Tibial artery (tissue), 4 donors: ENCODE measurements at regions not wholly inside any gene's neighbourhood (a gene's known extent, or its start where the extent isn't known, plus 50 kb on each side); places are given as distances from the start of the nearest gene placed in this dataset.

Source experiments
- DNase-seq, 2 donors: peaks; one replicate each; pipeline ENCODE4 v3.0.0-alpha.2; 2019
- H3K27ac ChIP-seq, 2 donors: fragments of 200-600 bp; sonication (generic) in 1 of 2; 1 replicate in 1 of 2; 2 replicates in 1 of 2; pipeline ENCODE4 v1.5.1; 2018 to 2019; ENCODE audit warnings: mild to moderate bottlenecking in 1 of 2
- H3K27me3 ChIP-seq, 2 donors: fragments of 200-600 bp; sonication (generic) in 1 of 2; one replicate each; pipeline versions ENCODE4 v1.5.1 to v1.6.0; 2016 to 2019
- H3K36me3 ChIP-seq, 3 donors: fragments of 200-600 bp; sonication (generic) in 2 of 3; one replicate each; pipeline ENCODE4 v1.5.1; 2016 to 2019; ENCODE audit warnings: mild to moderate bottlenecking in 2 of 3
- H3K4me1 ChIP-seq, 4 donors: fragments of 200-600 bp; sonication (generic) in 2 of 4; 1 replicate in 3 of 4; 2 replicates in 1 of 4; pipeline ENCODE4 v1.5.1; 2016 to 2019
- H3K4me3 ChIP-seq, 2 donors: fragments of 200-600 bp; sonication (generic) in 1 of 2; 1 replicate in 1 of 2; 2 replicates in 1 of 2; pipeline ENCODE4 v1.5.1; 2018 to 2019; ENCODE audit warnings: mild to moderate bottlenecking in 2 of 2
- H3K9me3 ChIP-seq, 3 donors: fragments of 200-600 bp; sonication (generic) in 1 of 3; one replicate each; pipeline ENCODE4 v1.5.1; 2016 to 2019
- intact Hi-C: fragments of 100-400 bp; cut with DNase I; formaldehyde crosslinking; loops from one replicate; pipeline ENCODE4 v1.15.0; 2023; ENCODE audit warnings: low total_unique reads
- TF ChIP-seq, protein P1 (sequence below), 2 experiments: fragments of 200-600 bp in 1 of 2; fragments of 450-650 bp in 1 of 2; IDR thresholded peaks; one replicate each; pipeline ENCODE4 v1.5.1; 2017 to 2019; ENCODE audit warnings: antibody characterized with exemption in 2 of 2, mild to moderate bottlenecking in 1 of 2, moderate library complexity in 1 of 2

- Histone ChIP-seq H3K9me3 (no peaks in the 10 kb centered on the region), H3K4me3 (no peak overlapping the region), H3K4me1 (no peaks in the 10 kb centered on the region), H3K27ac (no peak overlapping the region), H3K36me3 (no peaks in the 10 kb centered on the region), H3K27me3 (no peaks in the 10 kb centered on the region)
- intact Hi-C loops: no loop called here
- no peak for DNase-seq
- TF ChIP-seq, protein P1, sequence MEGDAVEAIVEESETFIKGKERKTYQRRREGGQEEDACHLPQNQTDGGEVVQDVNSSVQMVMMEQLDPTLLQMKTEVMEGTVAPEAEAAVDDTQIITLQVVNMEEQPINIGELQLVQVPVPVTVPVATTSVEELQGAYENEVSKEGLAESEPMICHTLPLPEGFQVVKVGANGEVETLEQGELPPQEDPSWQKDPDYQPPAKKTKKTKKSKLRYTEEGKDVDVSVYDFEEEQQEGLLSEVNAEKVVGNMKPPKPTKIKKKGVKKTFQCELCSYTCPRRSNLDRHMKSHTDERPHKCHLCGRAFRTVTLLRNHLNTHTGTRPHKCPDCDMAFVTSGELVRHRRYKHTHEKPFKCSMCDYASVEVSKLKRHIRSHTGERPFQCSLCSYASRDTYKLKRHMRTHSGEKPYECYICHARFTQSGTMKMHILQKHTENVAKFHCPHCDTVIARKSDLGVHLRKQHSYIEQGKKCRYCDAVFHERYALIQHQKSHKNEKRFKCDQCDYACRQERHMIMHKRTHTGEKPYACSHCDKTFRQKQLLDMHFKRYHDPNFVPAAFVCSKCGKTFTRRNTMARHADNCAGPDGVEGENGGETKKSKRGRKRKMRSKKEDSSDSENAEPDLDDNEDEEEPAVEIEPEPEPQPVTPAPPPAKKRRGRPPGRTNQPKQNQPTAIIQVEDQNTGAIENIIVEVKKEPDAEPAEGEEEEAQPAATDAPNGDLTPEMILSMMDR (IDR thresholded peaks at IDR 0.05): no peak
These were observed 134.5 kb downstream of the NUAK1 start for GRCh38 chr12:106004289-106004688.

- no peak overlapping the region for H3K4me3 ChIP-seq
- peaks cover 0 to 8% (median 0%) of the 10 kb centered on the region in 4 donors for H3K4me1 ChIP-seq
- H3K9me3 ChIP-seq: no peaks in the 10 kb centered on the region
- DNase-seq: no peak
- no peaks in the 10 kb centered on the region for H3K27me3 ChIP-seq
- intact Hi-C loops: no loop called here
- H3K36me3 ChIP-seq: no peaks in the 10 kb centered on the region
- TF ChIP-seq, protein P1 (IDR thresholded peaks at IDR 0.05): no peak
- H3K27ac ChIP-seq: no peak overlapping the region
These were observed 132.4 kb downstream of the NUAK1 start for GRCh38 chr12:106006382-106006781.

DNA sequence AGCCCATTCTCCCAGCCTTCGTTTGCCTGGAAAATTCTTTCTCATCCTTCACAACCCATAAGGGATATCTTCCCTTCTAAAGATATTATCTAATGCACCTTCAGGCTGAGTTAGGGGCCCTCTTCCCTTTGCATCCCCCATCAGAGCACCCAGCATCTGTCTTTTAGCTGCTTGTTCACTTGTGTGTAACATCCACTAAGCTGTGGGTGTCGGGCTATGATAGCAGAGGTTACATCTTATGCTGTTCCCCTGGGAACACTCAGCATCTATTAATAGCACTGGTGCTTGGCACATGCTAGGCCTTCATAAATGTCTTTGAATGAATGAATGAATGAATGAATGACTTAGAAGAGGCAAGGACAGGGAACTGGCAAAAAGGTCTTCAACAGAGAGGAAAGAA lies 131.8 kb downstream of the NUAK1 start:
- H3K4me1 ChIP-seq: peaks cover 0 to 8% (median 0%) of the 10 kb centered on the region in 4 donors
- H3K9me3 ChIP-seq: no peaks in the 10 kb centered on the region
- H3K36me3 ChIP-seq: no peaks in the 10 kb centered on the region
- H3K27ac ChIP-seq: no peak overlapping the region
- no peak for DNase-seq
- TF ChIP-seq, protein P1 (IDR thresholded peaks at IDR 0.05): no peak
- H3K4me3 ChIP-seq: no peak overlapping the region
- no peaks in the 10 kb centered on the region for H3K27me3 ChIP-seq
- intact Hi-C loops: no loop called here

- no peak overlapping the region for H3K4me3 ChIP-seq
- no peaks in the 10 kb centered on the region for H3K9me3 ChIP-seq
- TF ChIP-seq, protein P1 (IDR thresholded peaks at IDR 0.05): no peak
- DNase-seq: no peak
- intact Hi-C loops: no loop called here
- H3K27me3 ChIP-seq: no peaks in the 10 kb centered on the region
- H3K36me3 ChIP-seq: no peaks in the 10 kb centered on the region
- peaks cover 0 to 8% (median 0%) of the 10 kb centered on the region in 4 donors for H3K4me1 ChIP-seq
- H3K27ac ChIP-seq: no peak overlapping the region
These were observed 128.0 kb downstream of the NUAK1 start for GRCh38 chr12:106010741-106011140.
